Muscle layer of duodenum (tissue), 2 donors: ENCODE measurements at regions not wholly inside any gene's neighbourhood (a gene's known extent, or its start where the extent isn't known, plus 50 kb on each side); places are given as distances from the start of the nearest gene placed in this dataset.
"Not testable (repeated sequence)": the region's sequence is repeated elsewhere in the genome, so short reads cannot be mapped to it uniquely, and the experiment has no call there.

Source experiments
- H3K27ac ChIP-seq: one replicate; pipeline ENCODE4 v1.7.0; 2013; ENCODE audit warnings: mild to moderate bottlenecking, low read length
- H3K27me3 ChIP-seq: one replicate; pipeline ENCODE4 v1.7.0; 2013; ENCODE audit warnings: low read depth, mild to moderate bottlenecking, control low read depth, low read length
- H3K36me3 ChIP-seq, 2 donors: one replicate each; pipeline ENCODE4 v1.7.0; 2013; ENCODE audit warnings: low read length in 2 of 2, control low read depth in 1 of 2, mild to moderate bottlenecking in 1 of 2; ENCODE audit not compliant: insufficient read depth in 2 of 2, control insufficient read depth in 1 of 2
- H3K4me1 ChIP-seq, 2 donors: one replicate each; pipeline ENCODE4 v1.7.0; 2013; ENCODE audit warnings: low read length in 2 of 2, mild to moderate bottlenecking in 2 of 2, control low read depth in 1 of 2, moderate library complexity in 1 of 2; ENCODE audit not compliant: insufficient read depth in 2 of 2, control insufficient read depth in 1 of 2
- H3K4me3 ChIP-seq, 2 donors: one replicate each; pipeline ENCODE4 v1.7.0; 2013; ENCODE audit warnings: low read length in 2 of 2, low read depth in 1 of 2, mild to moderate bottlenecking in 1 of 2
- H3K9me3 ChIP-seq, 2 donors: one replicate each; pipeline ENCODE4 v1.7.0; 2013; ENCODE audit warnings: low read length in 2 of 2, control low read depth in 1 of 2, mild to moderate bottlenecking in 1 of 2; ENCODE audit not compliant: control insufficient read depth in 1 of 2
- donor health status: healthy.

DNA sequence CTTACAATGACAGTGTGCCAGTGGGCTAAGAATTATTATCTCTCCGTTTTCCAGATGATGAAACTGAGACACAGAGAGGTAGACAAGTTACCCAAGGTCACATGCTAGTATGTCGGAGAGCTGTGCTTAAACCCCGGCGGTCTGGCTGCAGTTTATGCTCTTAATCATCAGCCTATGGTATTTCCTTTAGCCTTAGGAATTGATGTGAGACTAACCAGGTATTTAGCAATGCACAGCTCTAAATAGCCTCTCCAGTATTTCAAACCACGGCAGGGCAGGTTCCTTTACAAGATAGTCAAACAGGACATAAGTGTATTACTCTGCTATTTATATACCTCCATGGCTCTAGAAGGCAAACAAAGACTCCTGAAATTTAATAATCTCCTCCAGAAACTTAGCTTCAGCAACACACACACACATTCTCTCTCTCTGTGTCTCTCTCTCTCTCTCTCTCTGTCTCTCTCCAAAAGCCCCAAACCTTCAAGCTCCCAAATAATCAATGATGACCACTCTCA is 142.0 kb upstream of the ZNF217 start:
- no peak overlapping the region for H3K4me3 ChIP-seq
- no peaks in the 10 kb centered on the region for H3K9me3 ChIP-seq
- no peak overlapping the region for H3K27ac ChIP-seq
- H3K27me3 ChIP-seq: no peaks in the 10 kb centered on the region
- H3K36me3 ChIP-seq: no peaks in the 10 kb centered on the region
- peaks cover 0 to 27% of the 10 kb centered on the region in 2 donors for H3K4me1 ChIP-seq

GRCh38 chr20:53734006-53734688 is 140.5 kb upstream of the ZNF217 start:
- no peak overlapping the region for H3K27ac ChIP-seq
- H3K36me3 ChIP-seq: no peaks in the 10 kb centered on the region
- peaks cover 0 to 26% of the 10 kb centered on the region in 2 donors for H3K4me1 ChIP-seq
- no peaks in the 10 kb centered on the region for H3K9me3 ChIP-seq
- H3K4me3 ChIP-seq: no peak overlapping the region
- H3K27me3 ChIP-seq: no peaks in the 10 kb centered on the region

DNA sequence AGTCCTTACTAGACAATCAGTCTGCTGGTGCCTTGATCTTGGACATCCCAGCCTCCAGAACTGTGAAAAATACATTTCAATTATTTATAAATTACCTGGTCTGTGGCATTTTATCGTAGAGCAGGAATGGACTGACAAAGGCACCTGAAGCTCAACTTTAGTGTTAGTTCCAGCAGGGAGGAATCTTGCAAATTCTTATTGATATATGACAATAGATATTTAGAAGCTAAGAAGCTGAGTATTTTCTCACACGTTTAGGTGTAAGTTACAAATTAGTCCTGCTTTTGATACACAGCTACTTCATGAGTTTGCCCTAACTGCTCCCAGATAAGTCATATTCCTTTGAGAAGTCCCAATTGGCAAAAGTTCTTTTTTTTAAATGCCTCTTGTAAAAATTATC is 138.0 kb upstream of the ZNF217 start:
- H3K27me3 ChIP-seq: no peaks in the 10 kb centered on the region
- no peaks in the 10 kb centered on the region for H3K36me3 ChIP-seq
- H3K4me3 ChIP-seq: no peak overlapping the region
- H3K4me1 ChIP-seq: peaks cover 0 to 9% of the 10 kb centered on the region in 2 donors
- no peaks in the 10 kb centered on the region for H3K9me3 ChIP-seq
- H3K27ac ChIP-seq: no peak overlapping the region

GRCh38 chr20:53728359-53728758 is 134.7 kb upstream of the ZNF217 start:
- Histone ChIP-seq H3K9me3 (no peaks in the 10 kb centered on the region), H3K4me1 (no peaks in the 10 kb centered on the region), H3K27me3 (no peaks in the 10 kb centered on the region), H3K36me3 (no peaks in the 10 kb centered on the region), H3K4me3 (no peak overlapping the region), H3K27ac (no peak overlapping the region)

DNA sequence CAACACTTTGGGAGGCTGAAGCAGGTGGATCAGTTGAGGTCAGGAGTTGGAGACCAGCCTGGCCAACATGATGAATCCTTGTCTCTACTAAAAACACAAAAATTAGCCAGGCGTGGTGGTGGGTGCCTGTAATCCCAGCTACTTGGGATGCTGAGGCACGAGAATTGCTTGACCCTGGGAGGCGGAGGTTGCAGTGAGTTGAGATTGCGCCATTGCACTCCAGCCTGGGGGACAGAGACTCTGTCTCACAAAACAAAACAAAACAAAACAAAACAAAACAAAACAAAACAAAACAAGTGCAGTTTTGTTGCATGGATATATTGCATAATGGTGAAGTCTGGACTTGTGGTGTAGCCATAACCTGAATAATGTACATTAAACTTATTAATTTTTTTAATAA is 133.6 kb upstream of the ZNF217 start:
- H3K27ac ChIP-seq, H3K9me3 ChIP-seq, H3K36me3 ChIP-seq, H3K4me3 ChIP-seq, H3K4me1 ChIP-seq, H3K27me3 ChIP-seq: not testable (repeated sequence)

DNA sequence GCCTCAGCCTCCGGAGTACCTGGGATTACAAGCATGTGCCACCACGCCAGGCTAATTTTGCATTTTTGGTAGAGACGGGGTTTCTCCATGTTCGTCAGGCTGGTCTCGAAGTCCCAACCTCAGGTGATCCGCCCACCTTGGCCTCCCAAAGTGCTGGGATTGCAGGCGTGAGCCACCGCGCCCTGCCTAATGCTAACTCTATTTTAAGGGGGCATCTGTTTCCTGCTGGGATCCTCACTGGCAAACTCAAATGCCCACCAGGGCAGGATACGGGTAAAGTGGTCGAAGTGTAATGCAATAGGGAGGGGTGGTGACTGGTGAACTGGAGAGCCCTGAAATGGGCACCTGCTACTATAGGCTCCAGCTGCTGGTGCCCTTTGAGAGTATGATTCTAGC is 131.9 kb upstream of the ZNF217 start:
- no peaks in the 10 kb centered on the region for H3K36me3 ChIP-seq
- H3K27me3 ChIP-seq: no peaks in the 10 kb centered on the region
- H3K4me3 ChIP-seq: no peak overlapping the region
- no peaks in the 10 kb centered on the region for H3K9me3 ChIP-seq
- H3K27ac ChIP-seq: no peak overlapping the region
- no peaks in the 10 kb centered on the region for H3K4me1 ChIP-seq

GRCh38 chr20:53723621-53724020 is 130.0 kb upstream of the ZNF217 start:
- Histone ChIP-seq H3K4me3 (no peak overlapping the region), H3K9me3 (no peaks in the 10 kb centered on the region), H3K27me3 (no peaks in the 10 kb centered on the region), H3K4me1 (no peaks in the 10 kb centered on the region), H3K36me3 (no peaks in the 10 kb centered on the region), H3K27ac (no peak overlapping the region)

DNA sequence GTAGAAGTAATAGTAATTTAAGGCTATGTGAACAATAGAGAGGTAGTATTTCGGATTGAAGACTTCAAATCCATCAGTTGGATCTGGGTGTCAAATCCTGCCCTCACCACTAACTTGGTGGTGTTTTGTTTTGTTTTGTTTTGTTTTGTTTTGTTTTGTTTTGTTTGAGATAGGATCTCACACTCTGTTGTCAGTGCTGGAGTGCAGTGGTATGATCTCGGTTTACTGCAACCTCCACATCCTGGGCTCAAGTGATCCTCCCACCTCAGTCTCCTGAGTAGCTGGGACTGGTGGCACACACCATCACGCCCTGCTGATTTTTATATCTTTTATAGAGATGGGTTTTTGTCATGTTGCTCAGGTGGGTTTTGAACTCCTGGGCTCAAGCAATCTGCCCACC is 129.4 kb upstream of the ZNF217 start:
- Histone ChIP-seq H3K4me1 (no peaks in the 10 kb centered on the region), H3K36me3 (no peaks in the 10 kb centered on the region), H3K4me3 (no peak overlapping the region), H3K27ac (no peak overlapping the region), H3K9me3 (no peaks in the 10 kb centered on the region), H3K27me3 (no peaks in the 10 kb centered on the region)

GRCh38 chr20:53722515-53723036 is 128.9 kb upstream of the ZNF217 start:
- H3K27ac ChIP-seq: no peak overlapping the region
- H3K9me3 ChIP-seq: no peaks in the 10 kb centered on the region
- H3K4me3 ChIP-seq: no peak overlapping the region
- H3K36me3 ChIP-seq: no peaks in the 10 kb centered on the region
- H3K27me3 ChIP-seq: no peaks in the 10 kb centered on the region
- no peaks in the 10 kb centered on the region for H3K4me1 ChIP-seq

DNA sequence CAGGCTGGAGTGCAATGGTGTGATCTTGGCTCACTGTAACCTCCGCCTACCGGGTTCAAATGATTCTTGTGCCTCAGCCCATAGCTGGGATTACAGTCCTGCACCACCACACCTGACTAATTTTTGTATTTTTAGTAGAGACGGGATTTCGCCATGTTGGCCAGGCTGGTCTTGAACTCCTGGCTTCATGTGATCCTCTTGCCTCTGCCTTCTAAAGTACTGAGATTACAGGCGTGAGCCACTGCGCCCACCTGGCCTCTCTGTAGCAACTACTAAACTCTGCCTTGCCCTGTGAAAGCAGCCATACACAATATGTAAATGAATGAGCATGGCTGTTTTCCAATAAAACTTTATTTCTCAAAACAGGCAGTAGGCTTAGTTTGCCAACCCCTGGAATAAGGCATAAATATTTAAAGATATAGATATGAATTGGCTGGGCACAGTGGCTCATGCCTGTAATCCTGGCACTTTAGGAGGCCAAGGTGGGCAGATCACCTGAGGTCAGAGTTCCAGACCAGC is 127.9 kb upstream of the ZNF217 start:
- not testable (repeated sequence) for H3K9me3 ChIP-seq, H3K27me3 ChIP-seq, H3K27ac ChIP-seq, H3K4me3 ChIP-seq, H3K4me1 ChIP-seq, H3K36me3 ChIP-seq

- H3K27me3 ChIP-seq, H3K36me3 ChIP-seq, H3K4me1 ChIP-seq, H3K9me3 ChIP-seq, H3K4me3 ChIP-seq, H3K27ac ChIP-seq: not testable (repeated sequence)
Measured at GRCh38 chr20:53719171-53719803, 125.6 kb upstream of the ZNF217 start.
